ENCODE measurements at regions not wholly inside any gene's neighbourhood (a gene's known extent, or its start where the extent isn't known, plus 50 kb on each side); places are given as distances from the start of the nearest gene placed in this dataset.
"Not testable (repeated sequence)": the region's sequence is repeated elsewhere in the genome, so short reads cannot be mapped to it uniquely, and the experiment has no call there.

DNA sequence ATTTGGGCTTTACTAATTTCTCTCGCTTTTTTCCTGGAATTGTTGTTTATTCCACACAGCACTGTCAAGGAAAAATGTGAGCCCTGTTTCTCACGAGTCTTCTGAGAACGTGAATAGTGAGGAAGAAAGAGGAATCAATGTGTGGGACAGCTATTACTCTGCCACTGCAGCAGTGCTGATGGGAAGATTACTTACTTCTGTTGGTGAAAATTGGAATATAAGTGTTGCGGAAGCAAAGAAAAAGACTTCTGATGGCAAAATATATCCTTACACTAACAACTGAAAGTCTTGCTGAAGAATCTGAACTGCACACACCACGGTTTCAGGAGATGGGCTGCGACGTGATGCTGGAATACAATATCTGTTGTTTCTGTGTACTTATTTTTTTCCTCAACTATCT, 884.2 kb downstream of the AACS start:
- DNase-seq, result no peak

DNA sequence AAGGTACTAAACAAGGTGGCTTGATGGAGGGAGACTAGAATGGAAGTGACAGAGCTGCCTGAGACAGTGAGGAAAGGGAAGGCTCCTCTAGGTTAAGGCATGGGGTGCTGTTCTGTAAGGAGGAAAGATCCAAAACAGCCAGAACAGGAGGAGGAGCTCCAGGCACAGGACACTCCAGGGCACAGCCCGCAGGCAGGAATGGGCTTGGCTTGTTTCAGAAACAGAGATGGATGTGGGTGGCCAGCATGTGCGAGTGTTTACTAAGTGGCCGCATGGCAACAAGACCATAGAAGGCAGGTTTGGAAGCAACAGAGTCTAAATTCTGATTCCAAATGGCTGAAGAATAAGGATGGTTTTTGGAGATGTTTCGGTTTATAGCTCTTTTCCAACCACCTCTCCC, 889.1 kb downstream of the AACS start:
- no peak for DNase-seq

DNA sequence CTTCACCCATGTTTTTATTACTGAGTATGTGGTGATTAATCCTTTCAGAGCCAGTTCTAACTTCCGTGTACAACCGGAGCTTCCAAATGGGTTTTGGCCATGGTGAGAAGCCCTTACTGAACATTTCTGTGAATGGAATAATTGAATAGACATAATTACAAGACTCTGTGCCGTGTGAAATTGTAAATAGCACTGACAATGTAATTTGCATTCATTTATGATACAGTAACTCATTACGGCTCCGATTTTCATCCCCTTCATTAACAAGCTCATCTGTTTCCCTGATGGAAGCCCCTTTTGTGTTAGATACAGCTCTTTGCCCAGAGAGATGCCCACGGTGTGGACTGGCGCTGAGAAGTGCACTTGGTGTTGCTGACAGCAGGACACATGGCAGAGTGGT, 891.0 kb downstream of the AACS start:
- no peak for DNase-seq

DNA sequence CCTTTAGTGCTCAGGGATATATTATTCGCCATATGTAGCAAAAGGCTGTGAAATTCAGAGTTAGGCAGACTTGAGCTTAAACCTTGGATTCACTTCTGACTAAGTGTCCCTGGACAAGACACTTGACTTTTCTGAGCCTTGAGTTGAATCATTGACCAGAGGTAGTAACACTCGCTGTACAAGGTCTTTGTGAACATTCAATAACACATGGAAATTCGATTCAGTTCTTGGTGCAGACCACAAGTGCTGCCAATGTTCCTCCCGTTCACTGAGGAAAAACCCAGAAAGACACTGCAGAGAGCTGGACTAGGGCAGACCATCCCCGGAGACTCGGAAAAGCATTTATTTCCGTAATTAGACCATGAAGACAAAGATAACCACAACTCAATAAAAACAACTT, 901.4 kb downstream of the AACS start:
- DNase-seq, result no peak

DNA sequence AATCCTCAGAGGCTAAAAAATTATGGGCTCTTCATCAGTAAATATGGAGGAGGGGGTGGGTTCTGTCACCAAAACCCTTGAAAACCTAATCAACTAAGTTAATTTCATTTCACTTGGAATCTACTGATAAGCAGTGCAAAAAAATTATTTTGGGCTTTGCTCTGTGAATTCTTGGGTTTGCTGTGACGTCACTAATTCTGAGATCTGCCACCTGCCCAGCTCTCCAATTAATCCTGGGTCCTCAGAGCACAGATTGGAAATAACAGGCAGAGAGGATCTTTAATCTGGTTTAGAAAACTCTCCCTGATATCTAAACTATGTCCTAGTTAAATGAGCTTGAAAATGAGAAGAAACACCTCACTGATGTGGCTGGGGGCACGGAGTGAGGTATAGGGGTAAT, 903.2 kb downstream of the AACS start:
- no peak for DNase-seq

DNA sequence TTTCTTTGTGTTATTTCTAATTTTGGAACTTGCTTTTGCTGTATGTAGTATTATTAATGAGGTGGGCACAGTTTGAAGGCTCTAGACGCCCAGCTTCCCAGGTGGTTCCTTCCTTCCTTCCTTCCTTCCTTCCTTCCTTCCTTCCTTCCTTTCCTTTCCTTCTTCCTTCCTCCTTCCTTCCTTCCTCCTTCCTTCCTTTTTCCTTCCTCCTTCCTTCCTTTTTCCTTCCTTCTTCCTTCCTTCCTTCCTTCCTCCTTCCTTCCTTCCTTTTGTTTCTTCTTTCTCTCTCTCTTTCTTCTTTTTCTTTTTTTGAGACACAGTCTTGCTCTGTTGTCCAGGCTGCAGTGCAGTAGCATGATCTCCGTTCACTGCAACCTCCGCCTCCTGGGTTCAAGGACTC, 906.7 kb downstream of the AACS start:
- DNase-seq, result no peak

DNA sequence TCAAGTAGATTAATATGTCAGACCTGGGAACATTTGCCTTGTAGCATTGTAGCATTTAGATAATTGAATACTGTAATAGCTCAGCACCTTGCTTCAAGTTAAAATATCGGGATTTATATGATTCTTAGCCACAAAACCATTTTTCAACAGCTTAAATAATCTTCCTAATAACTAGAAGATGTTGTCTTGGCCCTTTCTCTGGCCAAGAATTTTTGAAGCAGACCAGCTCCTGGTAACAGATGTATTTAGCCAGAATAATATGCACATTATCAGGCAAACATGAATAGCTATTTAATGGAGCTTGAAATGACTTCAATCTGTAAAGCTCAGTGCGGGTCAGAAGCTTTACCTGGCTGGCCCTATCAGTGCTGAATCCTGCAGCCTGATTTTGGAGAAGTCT, 913.1 kb downstream of the AACS start:
- no peak for DNase-seq

DNA sequence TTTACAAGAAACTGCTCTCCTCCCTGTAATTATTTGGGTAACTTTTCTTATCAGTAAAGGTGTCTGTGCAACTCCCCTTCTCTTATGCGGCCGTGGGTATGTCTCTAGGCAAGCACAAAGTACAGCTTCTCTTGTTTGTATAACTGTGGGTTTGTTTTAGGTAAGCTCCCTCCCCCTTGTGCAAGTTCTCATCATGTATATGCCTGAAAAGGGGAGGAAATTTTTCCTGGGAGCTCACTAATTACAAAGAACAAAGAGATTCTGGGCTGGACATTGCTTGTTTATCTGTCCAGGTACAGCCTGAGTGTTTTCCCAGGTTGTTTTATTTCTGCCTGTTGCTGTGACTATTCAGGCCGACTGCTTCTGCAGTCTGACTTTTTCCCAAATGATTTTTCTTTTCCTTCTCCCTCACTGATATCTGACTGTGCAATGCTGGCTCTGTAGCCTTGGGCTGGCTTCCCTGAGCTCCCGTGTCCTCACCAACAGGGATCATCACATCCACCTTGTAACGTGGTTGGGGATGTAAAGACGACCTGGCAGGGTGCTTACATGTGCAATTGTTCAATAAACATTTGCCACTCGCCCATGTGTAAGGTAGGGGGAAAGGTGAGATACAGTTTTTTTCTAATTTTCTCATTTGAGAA, 916.5 kb downstream of the AACS start:
- no peak for DNase-seq

DNA sequence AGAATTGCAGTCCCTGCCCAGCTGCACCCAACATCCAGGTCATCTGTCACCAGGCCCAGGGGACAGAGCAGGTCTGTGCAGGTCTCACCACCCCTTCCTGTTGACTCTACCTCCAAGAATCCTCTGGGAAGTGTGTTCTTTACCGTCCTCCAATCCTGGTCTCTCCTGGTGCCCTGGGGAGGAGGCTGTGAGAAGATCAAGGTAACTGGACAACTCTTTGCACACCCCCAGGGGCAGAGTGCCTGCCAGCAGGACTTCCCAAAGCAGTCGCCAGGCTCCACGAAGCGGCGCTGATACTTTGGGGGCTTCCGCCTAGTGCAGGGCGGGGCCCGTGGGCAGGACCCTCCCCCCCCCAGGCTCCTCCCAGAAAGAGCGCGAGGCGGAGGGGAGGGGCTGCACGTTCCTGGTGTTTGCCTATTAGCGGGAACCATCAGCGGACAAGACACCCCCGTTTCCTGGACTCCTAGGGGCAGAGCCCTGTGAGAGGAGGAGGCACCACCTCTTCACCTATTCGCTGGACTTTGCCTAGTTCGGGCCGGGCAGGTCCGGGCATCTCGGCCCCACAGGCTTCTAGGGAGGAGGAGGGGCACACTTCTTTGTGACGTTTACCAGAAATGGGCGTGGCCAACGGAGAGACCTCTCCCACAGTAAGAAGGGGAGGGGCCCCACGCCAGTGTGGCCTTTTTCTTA, 918.0 kb downstream of the AACS start:
- no peak for DNase-seq

DNA sequence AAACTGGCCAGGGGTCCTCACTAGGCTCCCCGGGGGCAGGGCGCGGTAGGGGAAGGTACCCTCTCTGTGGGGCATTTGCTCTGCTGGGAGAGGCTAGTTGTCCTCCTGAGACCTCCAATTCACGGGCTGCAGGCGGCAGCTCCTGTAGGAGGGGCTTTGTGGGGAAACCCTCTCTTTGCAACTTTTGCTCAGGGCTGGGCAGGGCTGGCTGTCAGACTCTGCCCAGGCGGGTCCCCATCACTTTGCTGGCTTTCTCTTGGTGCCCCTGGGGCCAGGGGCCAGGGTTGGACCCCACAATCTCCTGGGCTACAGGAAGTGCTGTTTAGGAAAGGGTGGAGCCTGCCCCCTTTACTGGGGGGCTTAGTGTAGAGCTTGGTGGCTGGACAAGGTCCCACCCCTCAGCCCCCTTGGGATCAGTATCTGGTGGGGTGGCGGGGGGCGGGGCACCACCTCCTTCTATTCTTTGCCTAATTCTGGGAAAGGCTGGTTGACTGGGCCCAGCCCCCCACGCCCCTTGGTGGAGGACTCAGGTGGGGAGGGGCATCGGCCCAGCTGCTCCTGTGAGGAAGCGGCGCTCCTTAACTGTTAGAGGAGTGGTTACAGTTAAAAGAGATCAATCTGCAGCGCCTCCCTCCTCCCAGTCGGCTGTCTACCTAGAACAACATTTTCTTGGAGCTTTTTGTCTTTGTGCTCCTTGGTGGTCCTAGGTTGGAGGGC, 918.7 kb downstream of the AACS start:
- DNase-seq, result no peak

DNA sequence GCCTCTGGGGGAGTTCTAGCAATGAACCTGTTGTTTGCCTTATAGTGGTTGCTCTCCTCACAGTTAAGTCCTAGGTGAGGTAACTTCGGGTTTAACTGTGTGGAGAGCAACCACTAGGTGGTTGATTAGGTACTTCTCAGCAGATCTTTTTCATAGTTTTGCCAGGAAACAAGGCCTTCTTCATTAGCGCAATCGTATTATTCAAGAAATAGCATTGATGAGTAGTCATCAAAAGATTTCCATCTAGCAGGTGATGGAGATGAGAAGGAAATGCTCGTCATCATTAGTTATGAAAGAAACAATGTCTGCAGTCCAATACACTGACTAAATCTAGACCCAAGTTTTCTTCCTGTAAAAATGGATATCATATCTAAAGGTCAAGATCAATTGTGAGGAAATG, 923.3 kb downstream of the AACS start:
- DNase-seq, result no peak

DNA sequence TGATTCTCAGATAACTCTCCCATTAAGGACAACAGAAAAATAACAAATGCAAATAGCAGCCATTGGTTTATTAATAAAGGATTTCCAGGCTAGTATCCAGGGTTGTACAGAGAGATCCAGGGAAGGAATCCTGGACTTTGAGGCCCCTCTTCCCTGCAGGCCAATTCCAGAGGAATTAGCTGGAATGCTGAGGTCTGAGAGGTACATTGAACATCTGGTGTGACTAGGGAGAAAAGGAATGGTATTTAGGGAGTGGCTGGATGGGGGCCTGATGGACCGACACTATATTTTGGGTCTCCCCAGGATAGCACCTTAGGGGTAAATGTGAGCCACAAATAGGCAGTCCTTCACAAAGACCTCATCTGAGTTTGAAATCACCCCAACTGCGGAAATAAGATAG, 924.5 kb downstream of the AACS start:
- no peak for DNase-seq

DNA sequence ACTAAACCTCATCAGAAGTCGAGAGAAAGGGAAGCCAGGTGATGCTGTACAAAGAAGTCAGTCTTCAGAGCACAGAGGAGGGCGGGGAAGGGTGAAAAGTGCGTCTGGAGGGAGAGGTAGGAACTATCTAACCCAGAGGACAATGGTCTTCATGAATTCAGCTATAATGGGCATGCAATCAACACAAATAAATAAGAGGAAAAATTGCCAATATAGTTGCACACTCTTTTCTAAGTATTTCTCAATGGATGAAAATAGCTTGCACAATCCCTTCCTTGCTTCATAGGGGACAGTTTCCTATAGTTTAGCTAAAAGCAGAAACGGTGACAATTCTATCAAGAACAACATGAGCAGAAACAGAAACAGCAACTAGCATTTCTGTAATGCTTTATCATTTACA, 931.2 kb downstream of the AACS start:
- DNase-seq, result no peak

DNA sequence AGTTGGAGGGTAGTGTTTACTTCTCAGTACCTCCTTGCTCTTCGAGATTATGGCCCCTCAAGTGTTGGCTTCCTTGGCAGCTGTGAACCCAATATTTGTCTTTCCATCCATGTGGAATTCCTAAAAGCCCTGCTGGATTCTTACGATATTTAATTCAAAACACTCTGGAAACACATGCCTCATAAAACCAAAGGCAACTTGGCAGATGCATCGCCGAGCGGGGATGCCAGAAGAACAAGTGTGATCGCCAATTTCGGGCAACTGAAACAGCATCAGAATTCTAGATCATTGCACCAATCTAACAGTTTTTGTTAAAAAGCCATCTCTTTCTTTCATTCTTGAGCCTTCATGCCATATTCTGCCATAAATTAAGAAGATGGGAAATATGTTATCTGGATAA, 934.4 kb downstream of the AACS start:
- DNase-seq, result no peak

DNA sequence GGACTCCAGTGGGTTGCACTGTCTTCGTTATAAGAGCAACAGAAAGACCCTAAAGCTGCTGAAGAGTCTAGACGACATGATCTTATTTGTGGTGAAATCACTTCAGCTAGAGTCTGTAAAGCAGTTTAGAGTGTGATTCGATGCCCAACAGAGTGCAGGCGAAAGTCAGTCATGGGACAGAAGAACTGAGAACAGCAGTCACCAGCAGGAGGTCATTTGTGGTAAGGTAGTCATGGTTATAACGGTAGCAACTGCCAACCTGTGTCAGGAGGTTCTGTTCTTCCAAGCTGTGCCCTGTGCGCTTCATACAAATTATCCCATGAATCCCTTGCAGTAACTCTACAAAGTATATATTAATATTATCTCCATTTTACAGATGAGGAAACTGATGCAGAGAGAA, 954.1 kb downstream of the AACS start:
- DNase-seq, result no peak

DNA sequence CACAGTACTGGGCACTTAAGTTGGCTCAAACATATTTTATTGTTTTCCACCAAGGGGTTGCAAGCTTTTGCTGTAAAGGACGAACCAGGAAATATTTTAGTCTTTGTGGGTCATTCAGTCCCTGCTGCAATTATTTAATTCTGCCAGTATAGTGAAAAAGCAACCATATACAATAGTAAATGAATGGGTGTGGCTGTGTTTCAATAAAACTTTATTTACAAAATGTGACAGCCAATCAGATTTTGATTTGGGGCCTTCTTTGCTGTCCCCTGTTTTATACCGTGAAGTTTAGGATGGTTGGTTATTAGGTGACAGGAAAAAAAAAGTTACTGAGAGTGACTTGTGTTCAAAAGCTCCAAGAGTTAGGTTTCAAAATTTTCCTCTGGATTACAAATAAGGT, 956.4 kb downstream of the AACS start:
- no peak for DNase-seq

DNA sequence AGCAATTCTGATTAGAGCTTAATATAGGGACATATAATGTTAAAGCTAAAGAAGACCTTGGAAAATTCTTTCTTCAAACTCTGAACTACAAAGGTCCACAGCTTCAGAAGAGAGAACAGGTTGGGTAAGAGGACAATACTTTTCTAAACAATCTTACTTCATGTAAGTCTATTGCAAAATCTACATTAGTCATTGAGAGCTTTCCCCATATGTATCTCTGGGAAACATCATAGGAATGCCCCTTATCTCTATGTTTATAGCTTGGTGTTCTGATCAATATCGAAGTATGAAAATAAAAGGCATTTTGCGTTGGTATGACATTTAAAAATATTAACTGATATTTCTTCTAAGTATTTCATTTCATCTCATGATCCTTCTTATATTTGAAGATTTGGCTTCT, 962.6 kb downstream of the AACS start:
- no peak for DNase-seq

DNA sequence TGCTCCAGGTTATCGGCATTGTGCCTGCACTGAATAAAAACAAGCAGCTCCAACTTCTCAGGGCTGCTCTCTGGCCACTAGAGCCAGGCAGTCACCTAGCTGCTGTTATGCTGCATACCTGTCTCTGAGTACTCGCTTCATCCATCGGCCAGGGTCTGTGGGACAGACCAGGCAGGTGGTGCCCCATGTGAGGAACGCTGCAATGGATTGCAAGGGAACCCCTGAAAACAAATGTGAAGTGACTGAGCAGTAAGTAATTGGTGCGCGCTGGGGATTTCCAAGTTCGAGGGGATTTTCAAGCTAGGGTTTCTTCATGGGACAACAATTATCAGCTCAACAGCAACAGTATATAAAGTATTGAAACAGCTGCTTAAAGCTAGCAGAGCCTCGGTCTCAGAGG, 965.3 kb downstream of the AACS start:
- DNase-seq, result no peak

DNA sequence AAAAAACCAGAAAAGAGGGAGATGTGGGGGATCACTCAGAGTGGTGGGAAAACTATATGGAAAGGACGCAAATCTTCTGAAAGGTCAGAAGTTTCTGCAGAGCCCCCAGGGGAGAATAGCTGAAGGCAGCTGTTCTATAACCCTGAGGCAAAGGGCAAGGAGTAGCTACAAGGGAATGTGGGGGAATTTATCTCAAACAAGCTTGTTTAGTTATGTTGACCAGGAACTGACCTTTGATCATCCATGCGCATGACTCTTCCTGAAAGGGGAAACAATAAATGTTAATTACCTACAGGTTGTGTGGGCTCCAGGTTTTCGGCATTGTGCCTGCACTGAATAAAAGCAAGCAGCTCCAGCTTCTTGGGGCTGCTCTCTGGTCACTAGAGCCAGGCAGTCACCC, 968.5 kb downstream of the AACS start:
- no peak for DNase-seq

DNA sequence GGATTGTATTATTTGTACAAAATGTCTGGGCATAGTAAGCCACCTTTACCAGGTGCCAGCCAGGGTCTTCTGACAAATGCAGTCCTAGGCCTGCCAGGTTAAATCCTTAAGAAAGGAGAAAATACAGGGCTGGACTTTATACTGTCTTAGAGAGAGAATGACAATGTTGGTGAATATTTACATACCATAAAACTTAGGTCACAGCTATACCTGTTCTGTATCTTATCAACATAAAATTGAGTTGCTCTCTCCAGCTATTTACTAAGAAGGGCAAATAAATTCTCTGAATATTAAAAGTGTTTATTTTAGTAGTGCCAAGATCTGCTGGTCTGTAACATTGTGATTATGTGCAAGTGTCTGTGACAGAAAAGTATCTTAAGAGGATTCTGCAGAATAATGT, 971.1 kb downstream of the AACS start:
- DNase-seq, result no peak

DNA sequence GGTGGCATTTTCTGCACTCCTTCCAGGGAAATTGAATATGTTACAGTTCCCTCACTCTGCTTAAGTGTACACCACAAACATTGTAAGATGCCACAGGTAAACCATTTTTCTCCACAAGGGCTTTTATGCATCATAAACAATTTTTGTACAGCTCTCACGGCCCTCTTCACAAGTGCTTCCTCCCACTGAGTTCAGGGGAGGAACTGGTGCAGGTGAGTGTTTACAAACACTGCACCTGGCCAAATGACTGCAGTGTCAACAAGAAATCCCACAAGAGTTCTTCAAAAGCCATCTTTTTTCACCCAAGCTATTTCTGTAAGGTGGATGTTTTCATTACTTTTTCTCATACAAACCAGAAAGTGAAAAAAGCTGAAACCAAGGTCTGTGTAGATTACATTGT, 973.2 kb downstream of the AACS start:
- no peak for DNase-seq

DNA sequence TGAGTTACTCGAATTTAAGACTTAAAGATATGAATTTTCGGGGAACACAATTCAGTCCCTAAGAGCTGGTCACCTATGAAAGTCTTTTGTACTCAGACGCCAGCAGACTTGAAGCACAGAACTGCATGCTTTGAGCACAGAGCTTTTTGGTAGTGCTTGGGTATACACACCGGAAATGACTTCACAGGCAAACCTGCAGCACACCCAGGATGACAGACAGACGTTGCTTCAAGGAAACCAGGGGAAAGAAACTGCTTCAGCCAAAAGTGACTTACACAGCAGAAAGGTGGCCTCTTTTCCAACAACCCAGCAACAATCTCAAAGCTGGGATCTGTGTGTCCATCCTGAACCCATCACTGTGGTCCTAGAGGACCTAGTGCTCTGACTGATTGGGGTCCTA, 975.1 kb downstream of the AACS start:
- no peak for DNase-seq

DNA sequence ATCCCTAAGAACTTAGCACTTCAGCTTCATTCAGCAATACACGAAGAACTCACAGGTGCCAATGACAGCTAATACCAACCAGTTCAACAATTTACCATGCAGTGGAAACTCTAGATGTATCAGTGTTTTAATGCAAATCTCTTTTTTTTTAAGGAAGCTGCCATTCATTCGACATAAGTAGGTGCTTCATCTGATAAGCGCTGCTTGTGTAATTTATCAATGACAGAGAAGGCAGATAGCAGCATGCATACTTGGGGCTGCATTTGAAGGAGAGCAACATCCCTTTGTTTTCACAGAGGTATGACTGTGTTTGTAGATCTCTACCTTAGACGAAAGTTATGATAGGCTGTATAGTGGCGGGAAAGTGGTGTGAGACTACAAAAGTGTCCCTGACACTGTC, 977.1 kb downstream of the AACS start:
- no peak for DNase-seq

DNA sequence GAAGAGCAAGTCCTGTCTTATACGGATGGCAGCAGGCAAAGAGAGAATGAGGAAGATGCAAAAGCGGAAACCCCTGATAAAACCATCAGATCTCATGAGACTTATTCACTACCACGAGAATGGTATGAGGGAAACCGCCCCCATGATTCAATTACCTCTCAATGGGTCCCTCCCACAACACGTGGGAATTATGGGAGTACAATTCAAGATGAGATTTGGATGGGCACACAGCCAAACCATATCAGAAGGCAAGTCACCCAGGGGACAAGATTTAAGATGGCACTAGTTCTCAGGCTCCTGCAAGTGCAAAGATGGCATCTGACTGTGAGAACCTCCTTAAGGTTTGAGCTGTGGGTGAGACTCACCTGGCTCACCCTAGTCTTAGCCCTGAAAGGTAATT, 984.3 kb downstream of the AACS start:
- not testable (repeated sequence) for DNase-seq

All from activated naive CD4-positive, alpha-beta T cell treated with Interleukin-2 at 50 U/mL for 16 hours (primary cell).